ENCODE measurements at regions not wholly inside any gene's neighbourhood (a gene's known extent, or its start where the extent isn't known, plus 50 kb on each side); places are given as distances from the start of the nearest gene placed in this dataset.

- Histone ChIP-seq H3K36me3 (ENCODE audit: control insufficient read depth, insufficient read depth, low read length, severe bottlenecking) (no peaks in the 10 kb centered on the region), H3K4me3 (ENCODE audit: low read length) (no peak overlapping the region), H3K9ac (ENCODE audit: low read length) (no peak overlapping the region), H3K27me3 (replicated peaks; ENCODE audit: control insufficient read depth, insufficient read depth, low read length) (no peaks in the 10 kb centered on the region), H3K9me3 (ENCODE audit: control insufficient read depth, low read length) (peaks cover 9% of the 10 kb centered on the region), H3K4me1 (ENCODE audit: control insufficient read depth, insufficient read depth, low read length) (no peaks in the 10 kb centered on the region)
- DNase-seq (ENCODE audit: low read depth) = no peak
These were observed 89.3 kb upstream of the ENPP6 start for GRCh38 chr4:184306949-184307348.

- Histone ChIP-seq H3K4me3 (ENCODE audit: low read length) (no peak overlapping the region), H3K36me3 (ENCODE audit: control insufficient read depth, insufficient read depth, low read length, severe bottlenecking) (no peaks in the 10 kb centered on the region), H3K9ac (ENCODE audit: low read length) (no peak overlapping the region), H3K27me3 (replicated peaks; ENCODE audit: control insufficient read depth, insufficient read depth, low read length) (no peaks in the 10 kb centered on the region), H3K4me1 (ENCODE audit: control insufficient read depth, insufficient read depth, low read length) (no peaks in the 10 kb centered on the region), H3K9me3 (ENCODE audit: control insufficient read depth, low read length) (peaks cover 9% of the 10 kb centered on the region)
- no peak for DNase-seq (ENCODE audit: low read depth)
These were observed 88.8 kb upstream of the ENPP6 start for GRCh38 chr4:184306470-184306869.

- no peaks in the 10 kb centered on the region for H3K36me3 ChIP-seq (ENCODE audit: control insufficient read depth, insufficient read depth, low read length, severe bottlenecking)
- H3K4me1 ChIP-seq (ENCODE audit: control insufficient read depth, insufficient read depth, low read length) = peaks cover 11% of the 10 kb centered on the region
- peaks cover 9% of the 10 kb centered on the region for H3K9me3 ChIP-seq (ENCODE audit: control insufficient read depth, low read length)
- no peaks in the 10 kb centered on the region for H3K27me3 ChIP-seq (replicated peaks; ENCODE audit: control insufficient read depth, insufficient read depth, low read length)
- no peak overlapping the region for H3K9ac ChIP-seq (ENCODE audit: low read length)
- no peak overlapping the region for H3K4me3 ChIP-seq (ENCODE audit: low read length)
- no peak for DNase-seq (ENCODE audit: low read depth)
These were observed 83.1 kb upstream of the ENPP6 start for GRCh38 chr4:184300816-184301215.

GRCh38 chr4:184298254-184298653 is 80.6 kb upstream of the ENPP6 start:
- H3K27me3 ChIP-seq (replicated peaks; ENCODE audit: control insufficient read depth, insufficient read depth, low read length) = no peaks in the 10 kb centered on the region
- no peak for DNase-seq (ENCODE audit: low read depth)
- H3K4me1 ChIP-seq (ENCODE audit: control insufficient read depth, insufficient read depth, low read length) = peaks cover 11% of the 10 kb centered on the region

GRCh38 chr4:184295206-184295605 is 77.5 kb upstream of the ENPP6 start:
- H3K36me3 ChIP-seq (ENCODE audit: control insufficient read depth, insufficient read depth, low read length, severe bottlenecking) = no peaks in the 10 kb centered on the region
- no peak for DNase-seq (ENCODE audit: low read depth)
- no peak overlapping the region for H3K9ac ChIP-seq (ENCODE audit: low read length)
- H3K9me3 ChIP-seq (ENCODE audit: control insufficient read depth, low read length) = no peaks in the 10 kb centered on the region
- H3K4me1 ChIP-seq (ENCODE audit: control insufficient read depth, insufficient read depth, low read length) = peaks cover 11% of the 10 kb centered on the region
- H3K27me3 ChIP-seq (replicated peaks; ENCODE audit: control insufficient read depth, insufficient read depth, low read length) = no peaks in the 10 kb centered on the region
- no peak overlapping the region for H3K4me3 ChIP-seq (ENCODE audit: low read length)

More at GRCh38 chr4:184298254-184298653, 80.6 kb upstream of the ENPP6 start:
- Histone ChIP-seq H3K9ac (ENCODE audit: low read length) (peak overlapping the region; percentile 56), H3K9me3 (ENCODE audit: control insufficient read depth, low read length) (no peaks in the 10 kb centered on the region), H3K36me3 (ENCODE audit: control insufficient read depth, insufficient read depth, low read length, severe bottlenecking) (no peaks in the 10 kb centered on the region), H3K4me3 (ENCODE audit: low read length) (no peak overlapping the region)

GRCh38 chr4:184294606-184295133 is 77.0 kb upstream of the ENPP6 start:
- Histone ChIP-seq H3K9ac (ENCODE audit: low read length) (no peak overlapping the region), H3K4me3 (ENCODE audit: low read length) (no peak overlapping the region), H3K4me1 (ENCODE audit: control insufficient read depth, insufficient read depth, low read length) (peaks cover 11% of the 10 kb centered on the region), H3K27me3 (replicated peaks; ENCODE audit: control insufficient read depth, insufficient read depth, low read length) (no peaks in the 10 kb centered on the region), H3K36me3 (ENCODE audit: control insufficient read depth, insufficient read depth, low read length, severe bottlenecking) (no peaks in the 10 kb centered on the region), H3K9me3 (ENCODE audit: control insufficient read depth, low read length) (no peaks in the 10 kb centered on the region)
- no peak for DNase-seq (ENCODE audit: low read depth)

- Histone ChIP-seq H3K36me3 (ENCODE audit: control insufficient read depth, insufficient read depth, low read length, severe bottlenecking) (no peaks in the 10 kb centered on the region), H3K27me3 (replicated peaks; ENCODE audit: control insufficient read depth, insufficient read depth, low read length) (no peaks in the 10 kb centered on the region), H3K4me1 (ENCODE audit: control insufficient read depth, insufficient read depth, low read length) (peaks cover 11% of the 10 kb centered on the region), H3K9me3 (ENCODE audit: control insufficient read depth, low read length) (no peaks in the 10 kb centered on the region), H3K9ac (ENCODE audit: low read length) (no peak overlapping the region), H3K4me3 (ENCODE audit: low read length) (no peak overlapping the region)
- no peak for DNase-seq (ENCODE audit: low read depth)
These were observed 75.9 kb upstream of the ENPP6 start for GRCh38 chr4:184293552-184293951.

- no peaks in the 10 kb centered on the region for H3K9me3 ChIP-seq (ENCODE audit: control insufficient read depth, low read length)
- DNase-seq (ENCODE audit: low read depth) = no peak
- no peak overlapping the region for H3K4me3 ChIP-seq (ENCODE audit: low read length)
- no peaks in the 10 kb centered on the region for H3K27me3 ChIP-seq (replicated peaks; ENCODE audit: control insufficient read depth, insufficient read depth, low read length)
- H3K36me3 ChIP-seq (ENCODE audit: control insufficient read depth, insufficient read depth, low read length, severe bottlenecking) = no peaks in the 10 kb centered on the region
- peaks cover 4% of the 10 kb centered on the region for H3K4me1 ChIP-seq (ENCODE audit: control insufficient read depth, insufficient read depth, low read length)
- H3K9ac ChIP-seq (ENCODE audit: low read length) = no peak overlapping the region
These were observed 75.2 kb upstream of the ENPP6 start for GRCh38 chr4:184292877-184293276.

- no peaks in the 10 kb centered on the region for H3K27me3 ChIP-seq (replicated peaks; ENCODE audit: control insufficient read depth, insufficient read depth, low read length)
These were observed 74.8 kb upstream of the ENPP6 start for GRCh38 chr4:184292465-184292867.

GRCh38 chr4:184289179-184289535 is 71.5 kb upstream of the ENPP6 start:
- no peaks in the 10 kb centered on the region for H3K9me3 ChIP-seq (ENCODE audit: control insufficient read depth, low read length)
- no peak for DNase-seq (ENCODE audit: low read depth)
- H3K4me1 ChIP-seq (ENCODE audit: control insufficient read depth, insufficient read depth, low read length) = peaks cover 17% of the 10 kb centered on the region
- no peak overlapping the region for H3K4me3 ChIP-seq (ENCODE audit: low read length)
- no peaks in the 10 kb centered on the region for H3K27me3 ChIP-seq (replicated peaks; ENCODE audit: control insufficient read depth, insufficient read depth, low read length)
- no peak overlapping the region for H3K9ac ChIP-seq (ENCODE audit: low read length)
- H3K36me3 ChIP-seq (ENCODE audit: control insufficient read depth, insufficient read depth, low read length, severe bottlenecking) = no peaks in the 10 kb centered on the region

More at GRCh38 chr4:184292465-184292867, 74.8 kb upstream of the ENPP6 start:
- Histone ChIP-seq H3K4me1 (ENCODE audit: control insufficient read depth, insufficient read depth, low read length) (peaks cover 1% of the 10 kb centered on the region), H3K36me3 (ENCODE audit: control insufficient read depth, insufficient read depth, low read length, severe bottlenecking) (no peaks in the 10 kb centered on the region), H3K4me3 (ENCODE audit: low read length) (no peak overlapping the region), H3K9me3 (ENCODE audit: control insufficient read depth, low read length) (no peaks in the 10 kb centered on the region), H3K9ac (ENCODE audit: low read length) (no peak overlapping the region)
- DNase-seq (ENCODE audit: low read depth) = no peak

- Histone ChIP-seq H3K4me1 (ENCODE audit: control insufficient read depth, insufficient read depth, low read length) (peaks cover 17% of the 10 kb centered on the region), H3K36me3 (ENCODE audit: control insufficient read depth, insufficient read depth, low read length, severe bottlenecking) (no peaks in the 10 kb centered on the region), H3K9ac (ENCODE audit: low read length) (no peak overlapping the region), H3K27me3 (replicated peaks; ENCODE audit: control insufficient read depth, insufficient read depth, low read length) (no peaks in the 10 kb centered on the region), H3K4me3 (ENCODE audit: low read length) (no peak overlapping the region), H3K9me3 (ENCODE audit: control insufficient read depth, low read length) (no peaks in the 10 kb centered on the region)
- DNase-seq (ENCODE audit: low read depth) = no peak
These were observed 70.9 kb upstream of the ENPP6 start for GRCh38 chr4:184288451-184289178.

Data from adipocyte (in vitro differentiated cells).